HFFc6 (cell line): ENCODE measurements at regions not wholly inside any gene's neighbourhood (a gene's known extent, or its start where the extent isn't known, plus 50 kb on each side); places are given as distances from the start of the nearest gene placed in this dataset.
"Not testable (repeated sequence)": the region's sequence is repeated elsewhere in the genome, so short reads cannot be mapped to it uniquely, and the experiment has no call there.

ENCODE experiments used
- DNase-seq: peaks from one replicate; pipeline ENCODE4 v3.0.0-alpha.2; 2018
- H3K27ac Mint-ChIP-seq: 2 replicates; pipeline ENCODE4 v1.8.0; 2020; ENCODE audit warnings: mild to moderate bottlenecking, mixed read lengths
- H3K27me3 Mint-ChIP-seq: 2 replicates; pipeline ENCODE4 v1.8.0; 2021; ENCODE audit warnings: mild to moderate bottlenecking, moderate library complexity, mixed read lengths; ENCODE audit not compliant: insufficient read depth
- H3K36me3 Mint-ChIP-seq: 2 replicates; pipeline ENCODE4 v1.8.0; 2021; ENCODE audit warnings: low read depth, mixed read lengths
- H3K4me1 Mint-ChIP-seq: 2 replicates; pipeline ENCODE4 v1.8.0; 2020; ENCODE audit warnings: low read depth, mixed read lengths
- H3K4me3 Mint-ChIP-seq: 2 replicates; pipeline ENCODE4 v1.8.0; 2020; ENCODE audit warnings: mild to moderate bottlenecking, moderate library complexity, mixed read lengths
- H3K9me3 Mint-ChIP-seq: 2 replicates; pipeline ENCODE4 v1.8.0; 2020; ENCODE audit warnings: mild to moderate bottlenecking, mixed read lengths
- TF ChIP-seq, protein P1 (sequence below): fragments of 200-600 bp; sonication (generic); IDR thresholded peaks from 2 replicates; pipeline ENCODE4 v1.5.0; 2021; ENCODE audit warnings: antibody characterized with exemption, mild to moderate bottlenecking

GRCh38 chr3:82462977-82463376, 701.5 kb upstream of the GBE1 start:
- Mint-ChIP-seq H3K27ac (no peak overlapping the region), H3K27me3 (peaks cover 2% of the 10 kb centered on the region; the same call in 1 of the 2 replicates), H3K4me3 (no peak overlapping the region), H3K36me3 (no peaks in the 10 kb centered on the region), H3K4me1 (no peaks in the 10 kb centered on the region), H3K9me3 (peaks cover 22% of the 10 kb centered on the region)
- DNase-seq, result no peak
- TF ChIP-seq, protein P1, sequence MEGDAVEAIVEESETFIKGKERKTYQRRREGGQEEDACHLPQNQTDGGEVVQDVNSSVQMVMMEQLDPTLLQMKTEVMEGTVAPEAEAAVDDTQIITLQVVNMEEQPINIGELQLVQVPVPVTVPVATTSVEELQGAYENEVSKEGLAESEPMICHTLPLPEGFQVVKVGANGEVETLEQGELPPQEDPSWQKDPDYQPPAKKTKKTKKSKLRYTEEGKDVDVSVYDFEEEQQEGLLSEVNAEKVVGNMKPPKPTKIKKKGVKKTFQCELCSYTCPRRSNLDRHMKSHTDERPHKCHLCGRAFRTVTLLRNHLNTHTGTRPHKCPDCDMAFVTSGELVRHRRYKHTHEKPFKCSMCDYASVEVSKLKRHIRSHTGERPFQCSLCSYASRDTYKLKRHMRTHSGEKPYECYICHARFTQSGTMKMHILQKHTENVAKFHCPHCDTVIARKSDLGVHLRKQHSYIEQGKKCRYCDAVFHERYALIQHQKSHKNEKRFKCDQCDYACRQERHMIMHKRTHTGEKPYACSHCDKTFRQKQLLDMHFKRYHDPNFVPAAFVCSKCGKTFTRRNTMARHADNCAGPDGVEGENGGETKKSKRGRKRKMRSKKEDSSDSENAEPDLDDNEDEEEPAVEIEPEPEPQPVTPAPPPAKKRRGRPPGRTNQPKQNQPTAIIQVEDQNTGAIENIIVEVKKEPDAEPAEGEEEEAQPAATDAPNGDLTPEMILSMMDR, result no peak

DNA sequence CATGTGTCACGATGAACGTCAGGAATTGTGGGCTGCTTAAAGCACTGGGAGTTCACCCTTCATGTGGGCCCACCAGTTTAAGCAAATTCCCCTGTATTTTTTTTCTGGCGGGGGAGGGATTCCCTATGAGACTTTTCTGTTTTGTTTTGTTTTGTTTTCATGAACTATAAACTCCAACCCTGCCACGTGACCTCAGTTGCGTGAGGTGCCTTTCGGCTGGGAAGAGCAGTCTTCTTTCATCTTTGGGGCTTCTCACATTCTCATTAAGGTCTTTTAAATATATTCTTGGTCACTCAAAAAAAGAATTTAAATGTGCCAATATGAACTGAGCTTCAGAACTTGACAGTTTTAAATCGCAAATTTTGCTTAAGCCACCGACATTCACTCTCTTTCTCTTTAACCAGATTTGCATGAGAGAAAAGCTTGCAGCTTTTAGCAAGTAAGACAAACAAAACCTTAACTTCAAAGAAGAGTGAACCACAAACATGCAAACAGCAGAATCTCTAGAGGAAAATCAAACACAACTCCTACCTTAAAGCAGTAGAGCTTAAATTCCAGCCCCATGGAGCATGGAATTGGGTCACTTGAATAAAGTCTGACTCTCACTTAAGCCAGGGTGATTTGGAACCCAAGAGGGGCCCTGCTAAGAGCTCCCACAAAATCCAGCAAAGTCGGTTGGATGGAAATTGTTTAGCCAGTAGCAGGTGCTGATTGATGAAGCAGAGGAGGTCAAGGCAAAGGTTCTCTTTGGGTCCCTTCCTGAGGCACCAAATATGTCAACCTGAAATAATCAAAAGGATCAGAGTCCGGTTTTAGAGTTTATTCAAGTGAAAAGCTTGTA, 699.8 kb upstream of the GBE1 start:
- H3K4me1 Mint-ChIP-seq, result no peaks in the 10 kb centered on the region
- no peak overlapping the region for H3K4me3 Mint-ChIP-seq

DNA sequence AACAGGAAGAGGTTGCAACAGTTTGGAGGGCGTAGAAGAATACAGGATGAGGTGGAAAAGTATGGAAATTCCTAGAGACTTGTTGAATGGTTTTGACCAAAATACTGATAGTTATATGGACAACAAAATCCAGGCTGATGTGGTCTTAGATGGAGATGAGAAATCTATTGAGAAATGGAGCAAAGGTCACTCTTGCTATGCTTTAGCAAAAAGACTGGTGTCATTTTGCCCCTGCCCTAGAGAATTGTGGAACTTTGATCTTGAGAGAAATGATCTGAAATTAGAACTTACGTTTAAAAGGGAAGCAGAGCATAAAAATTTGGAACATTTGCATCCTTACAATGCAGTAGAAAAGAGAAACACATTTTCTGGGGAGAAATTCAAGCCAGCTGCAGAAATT, 686.9 kb upstream of the GBE1 start:
- Mint-ChIP-seq H3K9me3 (peaks cover 41% of the 10 kb centered on the region), H3K4me3 (no peak overlapping the region), H3K27me3 (peaks cover 2% of the 10 kb centered on the region; the same call in 1 of the 2 replicates), H3K27ac (no peak overlapping the region), H3K4me1 (no peaks in the 10 kb centered on the region), H3K36me3 (no peaks in the 10 kb centered on the region)
- DNase-seq, result no peak
- TF ChIP-seq, protein P1, result no peak

More for the DNA sequence above, 699.8 kb upstream of the GBE1 start:
- DNase-seq, result no peak
- TF ChIP-seq, protein P1, result no peak
- Mint-ChIP-seq H3K27me3 (peaks cover 2% of the 10 kb centered on the region; the same call in 1 of the 2 replicates), H3K27ac (no peak overlapping the region), H3K9me3 (peaks cover 17% of the 10 kb centered on the region), H3K36me3 (no peaks in the 10 kb centered on the region)

- DNase-seq, H3K4me1 Mint-ChIP-seq, H3K4me3 Mint-ChIP-seq, H3K36me3 Mint-ChIP-seq, H3K27ac Mint-ChIP-seq, H3K27me3 Mint-ChIP-seq: not testable (repeated sequence)
- H3K9me3 Mint-ChIP-seq, result peaks cover 29% of the 10 kb centered on the region
These were observed 667.4 kb upstream of the GBE1 start for GRCh38 chr3:82428821-82429220.

- Mint-ChIP-seq H3K27me3 (no peaks in the 10 kb centered on the region), H3K4me3 (no peak overlapping the region), H3K36me3 (no peaks in the 10 kb centered on the region; the same call in 1 of the 2 replicates), H3K9me3 (peaks cover 15% of the 10 kb centered on the region), H3K4me1 (no peaks in the 10 kb centered on the region), H3K27ac (no peak overlapping the region)
- no peak for DNase-seq
- TF ChIP-seq, protein P1, result no peak
These were observed 662.5 kb upstream of the GBE1 start for GRCh38 chr3:82424031-82424339.

- Mint-ChIP-seq H3K27ac (no peak overlapping the region), H3K27me3 (no peaks in the 10 kb centered on the region), H3K4me3 (no peak overlapping the region), H3K4me1 (no peaks in the 10 kb centered on the region), H3K36me3 (no peaks in the 10 kb centered on the region), H3K9me3 (peaks cover 13% of the 10 kb centered on the region)
- no peak for DNase-seq
- TF ChIP-seq, protein P1, result no peak
These were observed 662.0 kb upstream of the GBE1 start for GRCh38 chr3:82423268-82424030.
